K562 (cell line): ENCODE measurements at regions not wholly inside any gene's neighbourhood (a gene's known extent, or its start where the extent isn't known, plus 50 kb on each side); places are given as distances from the start of the nearest gene placed in this dataset.

Source experiments
- ATF1 ChIP-seq, 2 experiments: fragments of 450-650 bp in 1 of 2; IDR thresholded peaks; 2 replicates each; pipeline ENCODE4 v1.6.1; 2016; ENCODE audit warnings: missing compliant biosample characterization in 1 of 2, missing genetic modification characterization in 1 of 2
- CCNT2 ChIP-seq: IDR thresholded peaks from 2 replicates; pipeline ENCODE4 v1.6.1; 2011; ENCODE audit warnings: borderline replicate concordance, low read depth, mild to moderate bottlenecking, moderate library complexity, mixed read lengths, low read length; ENCODE audit not compliant: insufficient read length; ENCODE audit errors: extremely low read depth
- CEBPB ChIP-seq: fragments of 450-650 bp; IDR thresholded peaks from 2 replicates; pipeline ENCODE4 v1.6.1; 2016; ENCODE audit warnings: missing genetic modification characterization, missing compliant biosample characterization
- HDAC3 ChIP-seq: fragments of 450-650 bp; IDR thresholded peaks from 2 replicates; pipeline ENCODE4 v1.6.1; 2018; ENCODE audit warnings: borderline replicate concordance, mild to moderate bottlenecking, moderate library complexity; ENCODE audit not compliant: partially characterized antibody
- LCOR ChIP-seq: sonication (generic); formaldehyde crosslinking; IDR thresholded peaks from 2 replicates; pipeline ENCODE4 v1.8.0; 2022; ENCODE audit warnings: mild to moderate bottlenecking, missing genetic modification reagents
- MAFG ChIP-seq: fragments of 450-650 bp; conservative IDR thresholded peaks from 2 replicates; pipeline ENCODE4 v1.6.1; 2016; ENCODE audit warnings: missing genetic modification characterization, missing compliant biosample characterization
- NCOR1 ChIP-seq: fragments of 450-650 bp; IDR thresholded peaks from 2 replicates; pipeline ENCODE4 v1.6.1; 2016; ENCODE audit warnings: mild to moderate bottlenecking, moderate library complexity
- NR2C1 ChIP-seq, 2 experiments: fragments of 450-650 bp; IDR thresholded peaks; 2 replicates each; pipeline ENCODE4 v1.6.1; 2017; ENCODE audit warnings: mild to moderate bottlenecking in 2 of 2, antibody characterized with exemption in 1 of 2, inconsistent platforms in 1 of 2, missing compliant biosample characterization in 1 of 2, missing genetic modification characterization in 1 of 2
- NR4A1 ChIP-seq, 2 experiments: fragments of 250-450 bp in 1 of 2; fragments of 450-650 bp in 1 of 2; sonication (Bioruptor Pico) in 1 of 2; IDR thresholded peaks; 2 replicates each; pipeline versions ENCODE4 v1.4.0 to v1.6.1; 2016 to 2020; ENCODE audit warnings: mild to moderate bottlenecking in 2 of 2, missing compliant biosample characterization in 1 of 2, missing genetic modification characterization in 1 of 2, moderate library complexity in 1 of 2
- POLR2AphosphoS5 ChIP-seq: IDR thresholded peaks from 2 replicates; pipeline ENCODE4 v1.6.1; 2011; ENCODE audit warnings: mild to moderate bottlenecking, low read depth, low read length, moderate library complexity; ENCODE audit not compliant: control insufficient read depth, insufficient read depth
- ZBTB12 ChIP-seq: fragments of 250-450 bp; sonication (Bioruptor Pico); IDR thresholded peaks from 2 replicates; pipeline ENCODE4 v1.4.0; 2020
- TF ChIP-seq, protein P1 (sequence below): fragments of 450-650 bp; formaldehyde crosslinking; IDR thresholded peaks from 2 replicates; pipeline ENCODE4 v1.4.0; 2022; ENCODE audit warnings: missing genetic modification characterization
- TF ChIP-seq, protein P2 (sequence below): fragments of 450-650 bp; formaldehyde crosslinking; IDR thresholded peaks from 2 replicates; pipeline ENCODE4 v1.4.0; 2022; ENCODE audit warnings: missing genetic modification characterization

DNA sequence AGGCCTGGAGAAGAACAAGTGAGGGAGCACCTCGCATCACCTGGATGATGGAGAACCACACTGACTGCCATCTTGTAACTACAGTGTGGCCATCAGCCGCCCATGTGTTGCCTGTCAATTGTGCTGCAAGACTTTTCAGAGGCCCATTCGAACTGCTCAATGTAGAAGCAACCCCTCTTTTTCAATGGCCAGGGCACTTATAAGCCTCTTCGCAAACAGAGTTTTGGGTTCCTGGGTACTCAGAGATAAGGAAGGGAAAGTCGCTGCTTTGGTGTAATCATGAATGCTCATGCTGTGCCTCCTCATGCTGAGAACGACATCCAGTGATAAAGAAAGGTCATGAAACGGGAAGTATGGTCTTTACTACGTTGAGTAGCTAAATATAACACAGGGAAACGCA, 143.9 kb upstream of the SLC39A10 start (continued):
- TF ChIP-seq, protein P1, sequence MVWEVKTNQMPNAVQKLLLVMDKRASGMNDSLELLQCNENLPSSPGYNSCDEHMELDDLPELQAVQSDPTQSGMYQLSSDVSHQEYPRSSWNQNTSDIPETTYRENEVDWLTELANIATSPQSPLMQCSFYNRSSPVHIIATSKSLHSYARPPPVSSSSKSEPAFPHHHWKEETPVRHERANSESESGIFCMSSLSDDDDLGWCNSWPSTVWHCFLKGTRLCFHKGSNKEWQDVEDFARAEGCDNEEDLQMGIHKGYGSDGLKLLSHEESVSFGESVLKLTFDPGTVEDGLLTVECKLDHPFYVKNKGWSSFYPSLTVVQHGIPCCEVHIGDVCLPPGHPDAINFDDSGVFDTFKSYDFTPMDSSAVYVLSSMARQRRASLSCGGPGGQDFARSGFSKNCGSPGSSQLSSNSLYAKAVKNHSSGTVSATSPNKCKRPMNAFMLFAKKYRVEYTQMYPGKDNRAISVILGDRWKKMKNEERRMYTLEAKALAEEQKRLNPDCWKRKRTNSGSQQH: 0 out of 2 replicates have a peak, but pooled peaks have one; percentile 5
- TF ChIP-seq POLR2AphosphoS5: peak; percentile 92
- peak; percentile 81 for TF ChIP-seq HDAC3
- peak; percentile 39; the same call in 1 of the 2 replicates for TF ChIP-seq ZBTB12
- 0 out of 2 replicates have a peak, but pooled peaks have one; percentile 34 for TF ChIP-seq MAFG
- TF ChIP-seq ATF1 (CRISPR knock-in tag; IDR thresholded peaks at IDR 0.05): no peak
- peak; percentile 64 for TF ChIP-seq ATF1 (tag; IDR thresholded peaks at IDR 0.05)
- TF ChIP-seq LCOR (CRISPR knock-in tag): peak; percentile 89
- no peak for TF ChIP-seq CEBPB (tag)
- no peak for TF ChIP-seq NR4A1 (CRISPR knock-in tag; IDR thresholded peaks at IDR 0.05)
- TF ChIP-seq NR4A1 (tag; IDR thresholded peaks at IDR 0.05): 0 out of 2 replicates have a peak, but pooled peaks have one; percentile 64
- TF ChIP-seq, protein P2, sequence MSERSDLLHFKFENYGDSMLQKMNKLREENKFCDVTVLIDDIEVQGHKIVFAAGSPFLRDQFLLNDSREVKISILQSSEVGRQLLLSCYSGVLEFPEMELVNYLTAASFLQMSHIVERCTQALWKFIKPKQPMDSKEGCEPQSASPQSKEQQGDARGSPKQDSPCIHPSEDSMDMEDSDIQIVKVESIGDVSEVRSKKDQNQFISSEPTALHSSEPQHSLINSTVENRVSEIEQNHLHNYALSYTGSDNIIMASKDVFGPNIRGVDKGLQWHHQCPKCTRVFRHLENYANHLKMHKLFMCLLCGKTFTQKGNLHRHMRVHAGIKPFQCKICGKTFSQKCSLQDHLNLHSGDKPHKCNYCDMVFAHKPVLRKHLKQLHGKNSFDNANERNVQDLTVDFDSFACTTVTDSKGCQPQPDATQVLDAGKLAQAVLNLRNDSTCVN: no peak
- peak; percentile 54 for TF ChIP-seq CCNT2
- peak; percentile 46; the same call in 1 of the 2 replicates for TF ChIP-seq NR2C1 (IDR thresholded peaks at IDR 0.05)
- peak; percentile 84 for TF ChIP-seq NR2C1 (tag; IDR thresholded peaks at IDR 0.05)
- peak; percentile 95 for TF ChIP-seq NCOR1
